ENCODE measurements at regions not wholly inside any gene's neighbourhood (a gene's known extent, or its start where the extent isn't known, plus 50 kb on each side); places are given as distances from the start of the nearest gene placed in this dataset.

GRCh38 chr2:9140645-9141044 lies 66.0 kb upstream of the ASAP2 start:
- SMC1A ChIA-PET (ENCODE audit: uncharacterized antibody, unreplicated experiment): interaction anchor here (1.3 to 3.1 kb wide), 6 partner anchors 40 to 272 kb away, joined by 3 to 21 read pairs (median 6); no protein-coding TSS in a partner anchor
- intact Hi-C loops (cut with micrococcal nuclease; ENCODE audit: unreplicated experiment): loop anchor here (5.0 to 10.0 kb wide), 2 partner anchors 67 to 194 kb away; partner anchors contain the start of gene ASAP2
- POLR2A ChIA-PET: interaction anchor here (0.7 kb wide), 1 partner anchor 326 kb away, joined by 4 read pairs; no protein-coding TSS in a partner anchor
- Histone ChIP-seq H3K27ac (ENCODE audit: control insufficient read depth, insufficient read depth) (no peak overlapping the region), H3K4me3 (no peak overlapping the region), H3K79me2 (ENCODE audit: control insufficient read depth, insufficient read depth, low read length) (no peaks in the 10 kb centered on the region), H3K4me1 (ENCODE audit: control insufficient read depth, insufficient read depth, low read length) (no peaks in the 10 kb centered on the region), H3K9me3 (replicated peaks; ENCODE audit: control insufficient read depth, insufficient read depth, low read length) (no peaks in the 10 kb centered on the region), H3K36me3 (ENCODE audit: control insufficient read depth in 2 of 2, insufficient read depth in 2 of 2, low read length in 1 of 2) (no peaks in the 10 kb centered on the region), H2AFZ (ENCODE audit: control insufficient read depth, low read depth, low read length) (no peak overlapping the region), H3K27me3 (replicated peaks in 1 of 2; ENCODE audit: control insufficient read depth in 2 of 2, insufficient read depth in 2 of 2, low read length in 1 of 2) (no peaks in the 10 kb centered on the region; a peak in 1 of 4 replicates), H3K9ac (ENCODE audit: control insufficient read depth, insufficient read depth, low read length) (no peak overlapping the region), H3K4me2 (ENCODE audit: control insufficient read depth, insufficient read depth) (no peak overlapping the region), H4K20me1 (ENCODE audit: control insufficient read depth, insufficient read depth) (no peaks in the 10 kb centered on the region)
- in situ Hi-C loops (cut with MboI): loop anchor here (5.0 kb wide), 1 partner anchor 232 kb away; no protein-coding TSS in a partner anchor
- no peak for ATAC-seq
- CTCF ChIA-PET: interaction anchor here (0.6 to 6.7 kb wide), 16 partner anchors 20 to 1817 kb away, joined by 3 to 98 read pairs (median 4); no protein-coding TSS in a partner anchor
- TF ChIP-seq MEF2B (IDR thresholded peaks at IDR 0.05; ENCODE audit: partially characterized antibody, poor library complexity, severe bottlenecking) (peak; percentile 25), EED (IDR thresholded peaks at IDR 0.05; ENCODE audit: low read depth) (no peak), POLR2AphosphoS2 (IDR thresholded peaks at IDR 0.05; ENCODE audit: low read depth, low read length) (no peak), ZBED1 (IDR thresholded peaks at IDR 0.05; ENCODE audit: borderline replicate concordance) (no peak)
- RAD21 ChIA-PET (ENCODE audit: unreplicated experiment): interaction anchor here (0.7 to 1.5 kb wide), 4 partner anchors 48 to 1073 kb away, joined by 3 to 6 read pairs (median 4); no protein-coding TSS in a partner anchor
- whole genome bisulfite sequencing (ENCODE audit: insufficient coverage, insufficient replicate concordance, low lambda C conversion rate, missing lambda C conversion rate): 60% methylated on average over 7 of the region's 7 CpGs
- no peak for FAIRE-seq
- DNase-seq (ENCODE audit: low read depth, low spot score): no peak
- BruUV-seq (replicated peaks): no TSS peak
